ENCODE measurements at regions not wholly inside any gene's neighbourhood (a gene's known extent, or its start where the extent isn't known, plus 50 kb on each side); places are given as distances from the start of the nearest gene placed in this dataset.

GRCh38 chr14:41071351-41071750, 535.3 kb upstream of the LRFN5 start:
- Histone ChIP-seq H2BK20ac (ENCODE audit: low read depth, low read length, poor library complexity, severe bottlenecking) (no peak overlapping the region), H2AFZ (ENCODE audit: low read length) (no peak overlapping the region), H2BK15ac (ENCODE audit: low read depth, low read length) (no peak overlapping the region), H2AK5ac (ENCODE audit: insufficient read length, low read length) (no peak overlapping the region), H4K91ac (ENCODE audit: insufficient read length, low read depth, low read length) (no peak overlapping the region), H3K4me1 (ENCODE audit: insufficient read depth, low read length) (no peaks in the 10 kb centered on the region), H2BK5ac (ENCODE audit: insufficient read length, low read length) (no peak overlapping the region), H4K5ac (ENCODE audit: insufficient read length, low read depth, low read length) (no peak overlapping the region), H3K4me2 (ENCODE audit: insufficient read depth, insufficient read length, low read length) (no peak overlapping the region), H3K56ac (ENCODE audit: insufficient read length, low read depth, low read length) (no peak overlapping the region), H3K79me2 (ENCODE audit: insufficient read depth, low read length) (no peaks in the 10 kb centered on the region), H4K8ac (replicated peaks; ENCODE audit: insufficient read length, low read depth, low read length) (no peak overlapping the region), H3K18ac (ENCODE audit: insufficient read length, low read depth, low read length) (no peak overlapping the region), H3K4ac (ENCODE audit: low read depth, low read length) (no peak overlapping the region), H3K27ac (ENCODE audit: insufficient read length, low read depth, low read length) (no peak overlapping the region), H3K27me3 (ENCODE audit: insufficient read depth, low read length) (no peaks in the 10 kb centered on the region), H2BK120ac (ENCODE audit: low read depth, low read length, poor library complexity, severe bottlenecking) (no peak overlapping the region), H3K79me1 (ENCODE audit: insufficient read depth, low read depth, low read length, poor library complexity, severe bottlenecking) (no peaks in the 10 kb centered on the region), H3K23ac (ENCODE audit: insufficient read length, low read depth, low read length) (no peak overlapping the region), H3K14ac (ENCODE audit: insufficient read depth, low read length) (no peak overlapping the region), H3K23me2 (ENCODE audit: insufficient read length, low read depth, low read length, poor library complexity, severe bottlenecking) (no peaks in the 10 kb centered on the region), H3K9me3 (ENCODE audit: control insufficient read depth, low read depth, low read length) (no peaks in the 10 kb centered on the region), H3T11ph (ENCODE audit: low read length) (no peak overlapping the region), H4K20me1 (ENCODE audit: control insufficient read depth, insufficient read depth, insufficient read length) (no peaks in the 10 kb centered on the region), H3K9ac (ENCODE audit: extremely low read depth, insufficient read length, low read length) (no peak overlapping the region), H2BK12ac (ENCODE audit: insufficient read length, low read depth, low read length) (no peak overlapping the region)
- Mint-ChIP-seq H3K4me1 (no peaks in the 10 kb centered on the region), H3K27ac (no peak overlapping the region), H3K9me3 (no peaks in the 10 kb centered on the region), H3K4me3 (no peak overlapping the region), H3K36me3 (ENCODE audit: insufficient read depth in 1 of 3, low read depth in 3 of 3) (no peaks in the 10 kb centered on the region), H3K27me3 (ENCODE audit: low read depth) (no peaks in the 10 kb centered on the region)
- no CpG with 5 or more reads among the region's 2 CpGs for WGBS (ENCODE audit: extremely low coverage, insufficient read length, low lambda C conversion rate)
- no peak for DNase-seq
- TF ChIP-seq CTCF (conservative IDR thresholded peaks at IDR 0.05) = no peak
